HG02852 (cell line): ENCODE measurements at regions not wholly inside any gene's neighbourhood (a gene's known extent, or its start where the extent isn't known, plus 50 kb on each side); places are given as distances from the start of the nearest gene placed in this dataset.

ENCODE experiments used
- ATAC-seq: cut with Tn5 transposase; IDR thresholded peaks from one replicate; pipeline ENCODE4 v1.9.1; 2021; ENCODE audit warnings: mild to moderate bottlenecking, moderate library complexity; ENCODE audit not compliant: unreplicated experiment

- no peak for ATAC-seq
Observed at GRCh38 chr10:131424836-131425491, 113.4 kb upstream of the TCERG1L start.

GRCh38 chr10:131425752-131426533 is 114.4 kb upstream of the TCERG1L start:
- no peak for ATAC-seq

- ATAC-seq: no peak
Observed at GRCh38 chr10:131426534-131426898, 115.0 kb upstream of the TCERG1L start.

- no peak for ATAC-seq
Observed at GRCh38 chr10:131427281-131427680, 115.8 kb upstream of the TCERG1L start.

GRCh38 chr10:131427901-131428300 is 116.4 kb upstream of the TCERG1L start:
- no peak for ATAC-seq

- ATAC-seq: no peak
Observed at GRCh38 chr10:131429141-131429540, 117.6 kb upstream of the TCERG1L start.

GRCh38 chr10:131429942-131430341 is 118.4 kb upstream of the TCERG1L start:
- no peak for ATAC-seq

GRCh38 chr10:131430716-131431412 is 119.3 kb upstream of the TCERG1L start:
- ATAC-seq: no peak

- no peak for ATAC-seq
Observed at GRCh38 chr10:131431533-131431932, 120.0 kb upstream of the TCERG1L start.

GRCh38 chr10:131431978-131432690 is 120.6 kb upstream of the TCERG1L start:
- no peak for ATAC-seq

- no peak for ATAC-seq
Observed at GRCh38 chr10:131433568-131433967, 122.0 kb upstream of the TCERG1L start.

GRCh38 chr10:131435232-131435631 is 123.7 kb upstream of the TCERG1L start:
- no peak for ATAC-seq

GRCh38 chr10:131435760-131436457 is 124.4 kb upstream of the TCERG1L start:
- ATAC-seq: no peak

- no peak for ATAC-seq
Observed at GRCh38 chr10:131436458-131436857, 124.9 kb upstream of the TCERG1L start.

GRCh38 chr10:131437556-131438475 is 126.3 kb upstream of the TCERG1L start:
- no peak for ATAC-seq

- no peak for ATAC-seq
Observed at GRCh38 chr10:131438665-131439064, 127.1 kb upstream of the TCERG1L start.

- no peak for ATAC-seq
Observed at GRCh38 chr10:131439705-131440104, 128.2 kb upstream of the TCERG1L start.

- ATAC-seq: no peak
Observed at GRCh38 chr10:131440405-131441360, 129.2 kb upstream of the TCERG1L start.
